D721Med (cell line): ENCODE measurements at regions not wholly inside any gene's neighbourhood (a gene's known extent, or its start where the extent isn't known, plus 50 kb on each side); places are given as distances from the start of the nearest gene placed in this dataset.

Experiments used
- DNase-seq: peaks from one replicate; pipeline ENCODE4 v3.0.0; 2011; ENCODE audit warnings: low spot score; ENCODE audit not compliant: insufficient read length
- FAIRE-seq: peaks from 2 replicates; lab custom pipeline; 2011; peaks lifted over from hg19 to GRCh38; lab: Jason Lieb, UNC
- TF ChIP-seq, protein P1 (sequence below): IDR thresholded peaks from 2 replicates; pipeline ENCODE4 v1.5.1; 2012; ENCODE audit warnings: mild to moderate bottlenecking, control low read depth; ENCODE audit not compliant: insufficient read depth; ENCODE audit errors: missing control alignments

DNA sequence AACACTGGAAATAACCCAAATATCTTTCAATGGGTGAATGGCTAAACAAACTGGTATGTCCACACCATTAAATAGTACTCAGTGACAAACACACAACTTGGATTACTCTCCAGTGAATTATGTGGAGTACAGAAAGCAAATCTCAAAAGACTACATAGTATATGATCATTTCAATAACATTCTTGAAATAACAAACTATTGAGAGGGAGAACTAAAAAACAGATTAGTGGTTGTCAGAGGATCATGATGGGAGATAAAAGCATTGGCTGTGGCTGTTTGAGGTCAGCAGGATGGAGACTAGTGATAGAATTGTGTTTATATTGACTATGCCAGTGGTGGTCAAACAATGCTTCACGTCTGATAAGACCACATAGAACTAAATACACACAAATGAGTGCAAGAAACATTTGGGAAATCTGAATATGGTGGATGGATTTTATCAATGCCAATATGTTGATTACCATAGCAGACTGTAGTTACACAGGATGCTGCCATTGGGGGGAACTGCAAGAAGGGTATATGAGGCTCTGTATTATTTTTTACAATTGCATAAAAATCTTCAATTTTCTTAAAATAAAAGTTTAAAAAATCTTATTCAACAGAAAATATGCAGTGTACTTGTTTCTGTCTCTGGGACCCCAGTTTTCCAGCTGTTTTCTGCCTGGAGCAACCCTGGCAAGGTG lies 242.0 kb downstream of the TBXT start:
- FAIRE-seq (no peak), DNase-seq (no peak)
- TF ChIP-seq, protein P1, sequence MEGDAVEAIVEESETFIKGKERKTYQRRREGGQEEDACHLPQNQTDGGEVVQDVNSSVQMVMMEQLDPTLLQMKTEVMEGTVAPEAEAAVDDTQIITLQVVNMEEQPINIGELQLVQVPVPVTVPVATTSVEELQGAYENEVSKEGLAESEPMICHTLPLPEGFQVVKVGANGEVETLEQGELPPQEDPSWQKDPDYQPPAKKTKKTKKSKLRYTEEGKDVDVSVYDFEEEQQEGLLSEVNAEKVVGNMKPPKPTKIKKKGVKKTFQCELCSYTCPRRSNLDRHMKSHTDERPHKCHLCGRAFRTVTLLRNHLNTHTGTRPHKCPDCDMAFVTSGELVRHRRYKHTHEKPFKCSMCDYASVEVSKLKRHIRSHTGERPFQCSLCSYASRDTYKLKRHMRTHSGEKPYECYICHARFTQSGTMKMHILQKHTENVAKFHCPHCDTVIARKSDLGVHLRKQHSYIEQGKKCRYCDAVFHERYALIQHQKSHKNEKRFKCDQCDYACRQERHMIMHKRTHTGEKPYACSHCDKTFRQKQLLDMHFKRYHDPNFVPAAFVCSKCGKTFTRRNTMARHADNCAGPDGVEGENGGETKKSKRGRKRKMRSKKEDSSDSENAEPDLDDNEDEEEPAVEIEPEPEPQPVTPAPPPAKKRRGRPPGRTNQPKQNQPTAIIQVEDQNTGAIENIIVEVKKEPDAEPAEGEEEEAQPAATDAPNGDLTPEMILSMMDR, result no peak

DNA sequence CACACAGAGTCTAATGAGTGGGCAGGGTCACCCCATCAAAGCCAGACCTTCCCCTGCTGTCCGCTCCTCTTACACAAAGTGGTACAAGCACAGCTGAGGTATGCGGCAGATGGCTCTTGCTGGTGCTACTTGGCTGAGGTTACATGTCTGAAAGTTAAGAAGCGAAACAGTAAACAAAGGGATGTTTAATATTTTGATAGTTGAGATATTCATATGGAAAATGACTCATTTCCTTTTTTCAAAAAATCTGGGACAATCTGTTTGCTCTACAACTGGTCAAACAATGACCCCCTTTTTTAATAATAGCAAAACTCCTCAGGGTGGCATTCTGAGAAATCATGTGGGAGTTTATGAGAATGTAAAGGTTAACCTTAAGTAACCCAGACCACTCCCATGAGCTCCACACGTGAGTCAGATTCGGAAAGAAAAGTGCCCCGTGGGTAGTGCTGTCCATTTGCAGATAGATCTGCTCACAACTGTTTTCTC lies 245.3 kb downstream of the TBXT start:
- TF ChIP-seq, protein P1, result no peak
- DNase-seq (no peak), FAIRE-seq (no peak)

DNA sequence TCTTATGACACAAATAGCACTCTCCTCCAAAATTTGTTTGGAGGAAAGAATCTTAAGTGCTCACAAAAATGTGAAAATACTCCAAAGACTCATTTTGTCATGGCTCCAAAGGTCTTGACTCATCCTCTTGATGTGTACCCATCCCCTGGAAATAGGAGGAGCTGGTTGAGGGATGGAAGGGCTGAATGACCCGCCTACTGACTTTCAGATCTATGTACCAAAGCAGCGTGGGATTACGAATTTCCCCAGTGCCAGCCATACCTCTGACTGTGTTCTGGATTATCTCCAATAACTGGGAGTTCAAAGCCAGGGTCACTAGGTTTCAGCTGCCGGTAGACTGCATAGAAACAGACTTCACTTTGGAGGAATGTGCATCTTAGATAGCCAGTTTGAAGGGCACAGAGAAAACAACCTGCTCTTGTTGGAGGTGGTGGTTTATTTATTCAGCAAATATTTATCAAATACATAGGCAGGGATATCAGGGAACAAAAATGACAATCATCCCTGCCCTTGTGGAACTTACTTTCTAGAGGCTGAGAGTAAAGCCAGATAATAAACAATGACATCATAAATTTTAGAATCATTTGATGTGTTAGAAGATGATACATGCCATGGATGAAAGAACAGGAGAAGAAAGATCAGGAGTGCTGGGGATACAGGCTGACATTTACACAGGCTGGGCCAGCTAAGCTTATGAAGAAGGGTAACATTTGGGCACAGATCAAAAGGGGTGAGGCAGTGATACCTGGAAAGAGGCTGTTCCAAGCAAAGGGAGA lies 246.6 kb downstream of the TBXT start:
- TF ChIP-seq, protein P1, result no peak
- no peak for FAIRE-seq
- DNase-seq, result no peak

DNA sequence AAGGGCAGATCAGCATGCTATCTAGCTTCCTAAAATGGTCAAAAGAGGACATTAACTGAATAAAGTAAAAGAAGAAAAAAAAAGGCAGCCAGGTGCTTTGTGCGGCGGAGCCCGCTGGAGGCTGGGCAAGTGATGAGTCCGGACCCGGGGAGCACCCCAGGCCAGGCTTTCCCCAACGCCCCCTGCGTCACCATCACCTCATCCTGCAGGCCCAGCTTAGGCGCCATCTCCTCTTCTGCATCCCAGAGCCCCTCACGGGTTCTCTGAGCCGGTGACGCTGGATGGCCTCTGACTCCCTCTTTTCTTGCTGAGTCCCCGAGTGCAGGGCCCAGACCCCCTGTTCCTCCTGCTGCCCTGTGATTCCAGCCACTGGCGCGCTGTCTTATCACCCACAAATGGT lies 250.1 kb downstream of the TBXT start:
- no peak for DNase-seq
- FAIRE-seq, result no peak
- TF ChIP-seq, protein P1, result no peak

DNA sequence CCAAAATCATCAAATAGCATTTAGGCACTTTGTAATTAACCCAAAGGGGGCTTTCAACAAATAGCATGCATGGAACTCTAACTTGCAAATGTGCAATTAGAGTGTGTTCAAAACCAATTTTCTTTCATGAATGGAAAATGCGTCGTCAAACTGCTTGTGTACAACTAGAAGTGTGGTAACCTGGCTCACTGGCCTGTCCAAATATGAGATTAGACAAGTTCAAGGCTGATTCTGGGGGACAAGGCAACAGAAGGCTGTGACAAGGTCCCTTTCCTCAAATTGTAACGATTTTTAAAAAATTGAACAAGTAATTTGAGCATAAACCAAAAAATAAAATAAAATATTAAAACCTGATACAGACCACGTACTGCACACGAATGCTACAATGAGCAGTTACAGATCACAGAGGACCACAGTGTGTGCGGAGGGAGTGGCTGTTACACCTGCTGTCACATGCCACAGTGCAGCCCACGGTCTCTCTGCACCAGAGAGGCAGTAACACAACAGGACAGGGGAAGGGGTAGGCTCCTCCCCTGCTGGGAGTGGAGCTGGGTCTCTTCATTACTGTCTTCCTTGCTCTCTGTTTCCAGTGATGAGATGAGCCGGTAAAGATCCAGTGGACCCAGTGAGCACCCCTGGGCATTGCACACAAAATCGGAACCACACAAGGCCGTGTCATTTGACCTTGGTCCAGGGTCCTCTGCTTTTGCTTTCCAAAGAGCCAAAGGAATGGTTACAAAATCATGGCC lies 252.2 kb upstream of the PDE10A start:
- no peak for FAIRE-seq

DNA sequence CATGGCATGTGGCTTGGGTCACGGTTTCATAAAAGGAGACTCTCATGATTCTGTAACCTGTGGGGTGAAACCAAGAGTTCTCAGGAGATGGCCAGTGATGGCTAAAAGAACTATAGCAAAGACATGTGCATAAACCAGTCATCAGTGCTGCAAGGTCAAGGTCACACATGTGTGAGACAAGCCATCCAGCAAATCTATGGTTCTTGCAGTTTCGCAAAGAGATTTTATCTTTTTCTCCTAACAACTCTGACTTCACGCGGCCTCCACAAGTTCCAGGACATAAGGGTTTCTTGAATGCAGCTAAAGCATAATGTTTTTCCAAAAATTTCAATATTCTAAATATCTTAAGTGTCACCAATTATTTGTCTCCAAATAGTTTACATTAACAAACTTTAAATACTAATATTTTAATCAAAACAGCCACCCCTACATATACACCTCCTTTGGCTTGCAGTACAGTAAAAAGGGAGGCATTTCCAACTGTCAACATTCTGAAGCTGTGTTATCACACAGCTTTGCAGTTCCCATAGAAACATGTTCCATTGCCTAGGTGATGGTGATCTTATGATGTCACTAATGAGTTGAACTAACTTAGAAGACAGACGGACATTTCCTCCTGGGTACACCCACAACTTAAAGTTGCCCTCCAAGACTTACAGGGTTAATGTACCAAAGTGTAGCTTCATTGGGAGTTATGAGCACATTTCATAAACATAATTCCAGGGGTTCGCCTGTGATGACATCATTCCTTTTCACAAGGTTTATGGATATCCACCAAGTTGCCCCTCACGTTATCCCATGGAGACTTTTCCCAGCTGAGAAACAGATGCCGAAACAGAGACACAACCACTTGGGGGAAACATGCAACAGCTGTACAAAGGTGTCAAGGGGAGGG lies 250.9 kb upstream of the PDE10A start:
- TF ChIP-seq, protein P1, result no peak
- FAIRE-seq, result no peak
- no peak for DNase-seq

More for the DNA sequence above, 252.2 kb upstream of the PDE10A start:
- TF ChIP-seq, protein P1, result no peak
- no peak for DNase-seq
